GM12873 (cell line): ENCODE measurements at regions not wholly inside any gene's neighbourhood (a gene's known extent, or its start where the extent isn't known, plus 50 kb on each side); places are given as distances from the start of the nearest gene placed in this dataset.

Source experiments
- CTCF ChIP-seq: IDR thresholded peaks from 2 replicates; pipeline ENCODE4 v1.5.1; 2012; ENCODE audit warnings: low read depth, mild to moderate bottlenecking, moderate library complexity, low read length, control low read depth; ENCODE audit not compliant: insufficient read depth; ENCODE audit errors: missing control alignments

GRCh38 chr12:65628061-65628460, 196.2 kb upstream of the HMGA2 start:
- TF ChIP-seq CTCF, result no peak

GRCh38 chr12:65630555-65630954, 193.7 kb upstream of the HMGA2 start:
- TF ChIP-seq CTCF, result no peak

- TF ChIP-seq CTCF, result no peak
These were observed 192.6 kb upstream of the HMGA2 start for GRCh38 chr12:65631621-65632111.

GRCh38 chr12:65632131-65632855, 192.0 kb upstream of the HMGA2 start:
- TF ChIP-seq CTCF, result no peak

GRCh38 chr12:65634061-65634460, 190.2 kb upstream of the HMGA2 start:
- TF ChIP-seq CTCF, result no peak

- TF ChIP-seq CTCF, result no peak
These were observed 189.5 kb upstream of the HMGA2 start for GRCh38 chr12:65634626-65635331.

GRCh38 chr12:65636436-65636835, 187.8 kb upstream of the HMGA2 start:
- TF ChIP-seq CTCF, result no peak
